Mesothelial cell of epicardium (in vitro differentiated cells): ENCODE measurements at regions not wholly inside any gene's neighbourhood (a gene's known extent, or its start where the extent isn't known, plus 50 kb on each side); places are given as distances from the start of the nearest gene placed in this dataset.
A peak's percentile ranks its signal among the peaks of the same experiment; 100 is the strongest.

Source experiments
- DNase-seq, 2 experiments: peaks; one replicate each; pipeline ENCODE4 v3.0.0; 2021; ENCODE audit warnings: low spot score in 2 of 2; ENCODE audit not compliant: unreplicated experiment in 2 of 2
- H3K27ac Mint-ChIP-seq: 2 replicates; pipeline ENCODE4 v1.8.0; 2021; ENCODE audit warnings: mixed read lengths
- H3K27me3 Mint-ChIP-seq: 2 replicates; pipeline ENCODE4 v1.8.0; 2021; ENCODE audit warnings: low read depth, mixed read lengths
- H3K36me3 Mint-ChIP-seq: 2 replicates; pipeline ENCODE4 v1.8.0; 2021; ENCODE audit warnings: mixed read lengths
- H3K4me1 Mint-ChIP-seq: 2 replicates; pipeline ENCODE4 v1.8.0; 2021; ENCODE audit warnings: mixed read lengths
- H3K4me3 Mint-ChIP-seq: 2 replicates; pipeline ENCODE4 v1.8.0; 2021; ENCODE audit warnings: mild to moderate bottlenecking, moderate library complexity, mixed read lengths
- H3K9me3 Mint-ChIP-seq: 2 replicates; pipeline ENCODE4 v1.8.0; 2021; ENCODE audit warnings: mixed read lengths
- TF ChIP-seq, protein P1 (sequence below): fragments of 200-600 bp; sonication (generic); IDR thresholded peaks from one replicate; pipeline ENCODE4 v1.5.0; 2021; ENCODE audit warnings: antibody characterized with exemption; ENCODE audit not compliant: unreplicated experiment

DNA sequence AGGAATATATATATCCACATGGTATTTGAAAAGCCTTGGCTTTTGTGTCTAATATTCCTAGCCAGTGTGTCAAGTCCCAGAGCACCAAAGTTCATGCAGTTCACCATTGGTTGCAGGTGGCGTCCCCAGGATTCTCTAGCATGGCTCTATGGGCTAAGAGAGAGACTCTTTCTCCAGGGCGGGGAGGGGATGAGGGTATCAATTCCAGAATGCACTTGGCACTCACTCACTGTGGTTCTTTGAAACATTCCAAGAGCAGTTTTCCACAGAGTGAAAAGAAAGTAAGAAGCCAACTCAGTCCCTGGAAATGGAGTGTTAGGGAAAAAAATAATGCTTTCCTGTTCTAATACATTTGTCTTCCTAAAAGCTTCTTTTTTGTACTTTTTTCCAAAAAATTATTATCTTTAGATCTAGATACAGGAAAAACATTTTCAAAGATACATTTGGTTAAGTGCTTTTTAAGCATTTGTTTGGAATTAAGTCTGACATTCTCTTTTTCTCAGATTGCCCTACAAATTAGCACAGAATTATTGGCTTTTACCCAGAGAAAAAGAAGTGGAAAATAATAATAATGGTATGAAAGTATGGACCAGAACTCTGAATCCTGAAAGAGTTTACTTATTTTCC lies 239.9 kb downstream of the PAX3 start:
- Mint-ChIP-seq H3K27me3 (peaks cover 65% of the 10 kb centered on the region), H3K4me3 (no peak overlapping the region), H3K9me3 (no peaks in the 10 kb centered on the region), H3K4me1 (peaks cover 13% of the 10 kb centered on the region), H3K27ac (no peak overlapping the region), H3K36me3 (no peaks in the 10 kb centered on the region)
- DNase-seq = no peak
- TF ChIP-seq, protein P1, sequence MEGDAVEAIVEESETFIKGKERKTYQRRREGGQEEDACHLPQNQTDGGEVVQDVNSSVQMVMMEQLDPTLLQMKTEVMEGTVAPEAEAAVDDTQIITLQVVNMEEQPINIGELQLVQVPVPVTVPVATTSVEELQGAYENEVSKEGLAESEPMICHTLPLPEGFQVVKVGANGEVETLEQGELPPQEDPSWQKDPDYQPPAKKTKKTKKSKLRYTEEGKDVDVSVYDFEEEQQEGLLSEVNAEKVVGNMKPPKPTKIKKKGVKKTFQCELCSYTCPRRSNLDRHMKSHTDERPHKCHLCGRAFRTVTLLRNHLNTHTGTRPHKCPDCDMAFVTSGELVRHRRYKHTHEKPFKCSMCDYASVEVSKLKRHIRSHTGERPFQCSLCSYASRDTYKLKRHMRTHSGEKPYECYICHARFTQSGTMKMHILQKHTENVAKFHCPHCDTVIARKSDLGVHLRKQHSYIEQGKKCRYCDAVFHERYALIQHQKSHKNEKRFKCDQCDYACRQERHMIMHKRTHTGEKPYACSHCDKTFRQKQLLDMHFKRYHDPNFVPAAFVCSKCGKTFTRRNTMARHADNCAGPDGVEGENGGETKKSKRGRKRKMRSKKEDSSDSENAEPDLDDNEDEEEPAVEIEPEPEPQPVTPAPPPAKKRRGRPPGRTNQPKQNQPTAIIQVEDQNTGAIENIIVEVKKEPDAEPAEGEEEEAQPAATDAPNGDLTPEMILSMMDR = no peak

DNA sequence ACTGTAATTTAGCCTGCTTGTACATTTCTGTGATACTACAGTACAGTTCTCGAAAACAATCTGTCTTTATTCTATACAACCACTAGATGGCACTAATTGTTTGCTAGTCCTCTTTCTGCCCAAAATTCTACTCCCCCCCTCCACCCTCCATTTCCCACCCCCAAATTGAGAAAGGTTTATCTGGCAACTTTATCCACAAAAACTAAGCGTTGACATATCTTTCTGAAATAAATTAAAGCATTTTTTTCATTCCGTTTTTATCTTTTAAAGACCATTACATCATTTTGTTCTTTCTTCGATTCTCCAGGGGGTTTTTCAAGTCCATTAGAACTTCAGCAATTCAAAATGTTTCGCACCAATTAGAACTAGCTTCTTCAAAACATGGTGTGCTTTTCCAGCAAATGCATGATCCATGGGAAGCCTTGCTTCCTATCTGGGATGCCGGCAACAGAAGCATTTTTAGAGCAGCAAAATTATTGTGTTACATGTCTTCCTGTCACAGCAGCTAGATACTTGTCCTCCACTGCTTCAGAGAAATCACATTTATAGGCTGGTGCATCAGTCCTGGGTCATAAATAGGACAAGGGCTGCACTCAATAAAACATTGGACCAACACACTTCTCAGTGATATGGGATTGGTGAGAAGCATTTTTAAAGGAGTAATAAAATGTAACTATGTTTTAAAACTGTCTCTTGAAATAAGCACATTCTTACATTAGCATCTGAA lies 241.3 kb downstream of the PAX3 start:
- DNase-seq = no peak
- TF ChIP-seq, protein P1 = peak; percentile 75
- H3K36me3 Mint-ChIP-seq = no peaks in the 10 kb centered on the region
- no peaks in the 10 kb centered on the region for H3K9me3 Mint-ChIP-seq
- no peak overlapping the region for H3K4me3 Mint-ChIP-seq
- H3K27me3 Mint-ChIP-seq = peaks cover 77% of the 10 kb centered on the region
- H3K4me1 Mint-ChIP-seq = peaks cover 13% of the 10 kb centered on the region
- no peak overlapping the region for H3K27ac Mint-ChIP-seq

DNA sequence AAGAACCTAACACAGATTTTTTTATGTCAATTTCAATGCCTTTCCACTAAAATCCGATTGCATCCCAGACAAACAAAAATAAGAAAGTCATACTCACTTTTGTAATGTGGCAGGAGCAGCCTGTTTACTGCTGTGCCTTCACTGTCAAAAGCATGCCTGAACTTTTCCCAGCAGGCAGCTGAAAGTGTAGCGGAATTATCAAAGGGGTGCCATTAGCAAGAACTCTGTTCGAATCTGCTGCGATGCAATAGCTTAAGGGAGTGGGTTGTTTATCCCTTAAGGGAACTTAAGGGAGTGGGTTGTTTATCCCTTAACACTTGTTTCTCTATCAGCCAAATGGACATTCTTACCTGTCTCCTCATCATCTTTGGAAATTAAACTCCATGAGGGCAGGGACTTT lies 243.5 kb downstream of the PAX3 start:
- H3K27me3 Mint-ChIP-seq = peaks cover 84% of the 10 kb centered on the region
- no peaks in the 10 kb centered on the region for H3K36me3 Mint-ChIP-seq

DNA sequence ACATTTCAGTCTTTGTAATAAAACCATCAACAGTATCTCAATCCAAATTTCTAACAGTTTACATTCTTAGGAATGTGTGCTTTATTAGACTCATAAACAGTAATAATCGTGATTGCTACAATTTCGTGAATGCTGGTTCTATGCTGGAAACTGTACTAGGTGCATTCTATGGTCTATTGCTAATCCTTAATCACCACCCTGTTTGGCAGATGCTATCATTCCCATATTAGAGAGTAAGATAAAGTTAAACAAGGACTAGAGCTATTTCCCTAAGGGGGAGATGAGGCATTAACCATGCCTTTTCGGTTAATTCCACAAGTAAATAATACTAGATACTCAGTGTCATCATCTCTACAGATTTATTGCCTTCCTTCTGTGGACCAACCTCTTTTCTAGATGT lies 244.0 kb downstream of the PAX3 start:
- Mint-ChIP-seq H3K4me1 (peaks cover under 1% of the 10 kb centered on the region), H3K4me3 (no peak overlapping the region), H3K9me3 (no peaks in the 10 kb centered on the region), H3K27me3 (peaks cover 82% of the 10 kb centered on the region), H3K27ac (no peak overlapping the region), H3K36me3 (no peaks in the 10 kb centered on the region)
- DNase-seq = no peak
- TF ChIP-seq, protein P1 = no peak

More for the DNA sequence above, 243.5 kb downstream of the PAX3 start:
- no peak for DNase-seq
- H3K27ac Mint-ChIP-seq = no peak overlapping the region
- H3K4me3 Mint-ChIP-seq = no peak overlapping the region
- no peaks in the 10 kb centered on the region for H3K9me3 Mint-ChIP-seq
- H3K4me1 Mint-ChIP-seq = peaks cover 6% of the 10 kb centered on the region
- TF ChIP-seq, protein P1 = no peak

DNA sequence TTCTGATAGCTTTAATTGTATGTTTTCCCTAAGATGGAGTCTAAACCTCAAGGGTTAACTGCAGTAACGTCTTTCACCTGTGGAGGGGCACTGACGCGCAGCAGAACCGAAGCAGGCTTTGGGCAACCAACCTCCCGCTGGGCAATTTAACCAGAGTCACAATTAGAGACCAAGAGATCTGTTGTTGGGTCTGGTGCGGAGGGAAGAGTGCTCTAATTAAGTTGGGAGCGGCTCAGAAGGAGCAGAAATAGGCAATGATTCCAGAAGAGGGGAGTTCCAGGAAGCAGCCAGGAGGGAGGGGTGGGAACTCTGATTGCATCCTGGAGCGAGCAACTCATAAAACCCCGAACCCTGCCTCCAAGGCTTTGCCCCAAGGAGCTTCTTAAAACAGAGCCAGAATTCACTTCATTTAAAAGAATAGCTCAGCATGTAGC lies 245.8 kb downstream of the PAX3 start:
- no peak overlapping the region for H3K4me3 Mint-ChIP-seq

More for the DNA sequence above, 245.8 kb downstream of the PAX3 start:
- Mint-ChIP-seq H3K27me3 (peaks cover 79% of the 10 kb centered on the region), H3K36me3 (no peaks in the 10 kb centered on the region), H3K4me1 (no peaks in the 10 kb centered on the region), H3K27ac (no peak overlapping the region), H3K9me3 (no peaks in the 10 kb centered on the region)
- TF ChIP-seq, protein P1 = peak; percentile 18
- no peak for DNase-seq
